ENCODE measurements at regions not wholly inside any gene's neighbourhood (a gene's known extent, or its start where the extent isn't known, plus 50 kb on each side); places are given as distances from the start of the nearest gene placed in this dataset.

DNA sequence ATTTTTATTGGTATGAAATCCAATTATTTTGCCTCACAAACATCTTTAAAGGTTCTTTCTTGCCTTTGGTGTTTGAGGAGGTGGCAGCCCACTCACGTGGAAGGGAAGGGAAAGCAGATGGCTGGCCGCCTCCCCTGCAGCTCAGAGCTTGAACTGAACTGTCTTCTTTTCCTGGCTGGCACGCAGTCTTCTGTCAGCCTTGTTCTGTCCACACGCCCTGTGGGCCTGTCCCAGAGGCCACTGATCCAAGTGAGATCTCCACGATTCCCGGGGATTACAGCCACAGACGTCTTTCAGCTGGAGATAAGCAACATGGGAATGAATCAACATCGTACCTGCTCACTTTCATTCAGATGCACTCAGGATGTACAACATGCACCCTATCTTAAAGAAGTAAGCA is 73.3 kb downstream of the TMEM18 start:
- TF ChIP-seq, protein P1, sequence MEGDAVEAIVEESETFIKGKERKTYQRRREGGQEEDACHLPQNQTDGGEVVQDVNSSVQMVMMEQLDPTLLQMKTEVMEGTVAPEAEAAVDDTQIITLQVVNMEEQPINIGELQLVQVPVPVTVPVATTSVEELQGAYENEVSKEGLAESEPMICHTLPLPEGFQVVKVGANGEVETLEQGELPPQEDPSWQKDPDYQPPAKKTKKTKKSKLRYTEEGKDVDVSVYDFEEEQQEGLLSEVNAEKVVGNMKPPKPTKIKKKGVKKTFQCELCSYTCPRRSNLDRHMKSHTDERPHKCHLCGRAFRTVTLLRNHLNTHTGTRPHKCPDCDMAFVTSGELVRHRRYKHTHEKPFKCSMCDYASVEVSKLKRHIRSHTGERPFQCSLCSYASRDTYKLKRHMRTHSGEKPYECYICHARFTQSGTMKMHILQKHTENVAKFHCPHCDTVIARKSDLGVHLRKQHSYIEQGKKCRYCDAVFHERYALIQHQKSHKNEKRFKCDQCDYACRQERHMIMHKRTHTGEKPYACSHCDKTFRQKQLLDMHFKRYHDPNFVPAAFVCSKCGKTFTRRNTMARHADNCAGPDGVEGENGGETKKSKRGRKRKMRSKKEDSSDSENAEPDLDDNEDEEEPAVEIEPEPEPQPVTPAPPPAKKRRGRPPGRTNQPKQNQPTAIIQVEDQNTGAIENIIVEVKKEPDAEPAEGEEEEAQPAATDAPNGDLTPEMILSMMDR (IDR thresholded peaks at IDR 0.05) = no peak
- no peak for TF ChIP-seq POLR2A (IDR thresholded peaks at IDR 0.05)
- 39 to 62% methylated on average over 8 of the region's 8 CpGs for WGBS, 2 donors
- peak in 1 of 2 donors; percentile 72 for DNase-seq (ENCODE audit: low spot score in 2 of 2)

DNA sequence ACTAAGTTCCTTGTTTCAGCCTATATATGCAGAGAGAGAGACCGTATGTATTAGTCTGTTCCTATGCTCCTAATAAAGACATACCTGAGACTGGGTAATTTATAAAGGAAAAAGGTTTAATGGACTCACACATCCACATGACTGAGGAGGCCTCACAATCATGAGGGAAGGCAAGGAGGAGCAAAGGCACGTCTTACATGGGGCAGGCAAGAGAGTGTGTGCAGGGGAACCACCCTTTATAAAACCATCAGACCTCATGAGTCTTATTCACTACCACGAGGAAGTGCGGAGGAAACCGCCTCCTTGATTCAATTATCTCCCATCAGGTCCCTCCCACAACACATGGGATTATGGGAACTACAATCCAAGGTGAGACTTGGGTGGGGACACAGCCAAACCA is 73.8 kb downstream of the TMEM18 start:
- 66 to 69% methylated on average over 5 of the region's 5 CpGs for WGBS, 2 donors
- intact Hi-C loops (cut with DNase I; ENCODE audit: low total_unique reads) = no loop called here
- DNase-seq (ENCODE audit: low spot score in 2 of 2) = no peak
- TF ChIP-seq, protein P1 (IDR thresholded peaks at IDR 0.05) = no peak
- TF ChIP-seq POLR2A (IDR thresholded peaks at IDR 0.05) = no peak
- no peak overlapping the region for H3K4me3 ChIP-seq (ENCODE audit: low read depth, poor library complexity, severe bottlenecking)

More for the DNA sequence above, 73.3 kb downstream of the TMEM18 start:
- no peak overlapping the region for H3K4me3 ChIP-seq (ENCODE audit: low read depth, poor library complexity, severe bottlenecking)
- intact Hi-C loops (cut with DNase I; ENCODE audit: low total_unique reads) = no loop called here

DNA sequence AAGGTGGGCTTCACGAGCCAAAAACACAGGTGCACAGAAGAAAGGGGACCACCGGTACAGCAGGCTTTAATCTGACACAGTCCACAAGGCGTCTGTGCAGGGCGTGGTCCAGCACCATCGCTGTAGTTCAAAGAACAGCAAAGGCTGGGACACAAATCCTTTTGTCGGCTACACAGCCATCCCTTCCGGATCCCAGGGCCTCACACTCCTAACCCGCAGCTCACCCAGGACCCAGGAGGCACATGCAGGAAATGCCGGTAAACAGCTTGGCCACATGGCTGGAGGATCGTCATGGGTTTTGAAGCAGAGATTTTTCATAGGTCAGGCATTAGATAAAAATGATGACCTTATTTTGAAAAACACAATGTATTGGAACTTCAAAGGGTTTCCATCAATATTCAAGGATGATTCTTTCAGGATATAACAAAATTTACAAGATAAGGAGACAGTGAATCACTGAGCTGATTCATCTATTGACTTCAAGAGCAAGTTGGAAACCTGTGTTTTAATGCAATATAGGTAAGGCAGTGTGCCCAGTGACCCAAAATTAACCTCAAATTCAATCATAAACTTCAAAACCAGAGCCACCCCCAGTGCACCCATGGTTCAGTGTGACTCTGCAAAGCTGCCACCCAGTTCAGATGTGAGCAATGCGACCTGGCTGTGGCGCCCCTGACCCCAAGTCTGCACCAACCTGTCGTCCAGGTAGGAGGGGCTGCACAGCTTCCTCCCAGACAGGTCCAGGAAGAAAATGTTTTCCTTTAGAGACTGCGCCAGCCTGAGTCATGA is 74.4 kb downstream of the TMEM18 start:
- no peak overlapping the region for H3K4me3 ChIP-seq (ENCODE audit: low read depth, poor library complexity, severe bottlenecking)
- DNase-seq (ENCODE audit: low spot score in 2 of 2) = peak in 1 of 2 donors; percentile 60
- intact Hi-C loops (cut with DNase I; ENCODE audit: low total_unique reads) = no loop called here
- WGBS, 2 donors = 66 to 83% methylated on average over 14 of the region's 14 CpGs
- TF ChIP-seq, protein P1 (IDR thresholded peaks at IDR 0.05) = no peak
- no peak for TF ChIP-seq POLR2A (IDR thresholded peaks at IDR 0.05)

DNA sequence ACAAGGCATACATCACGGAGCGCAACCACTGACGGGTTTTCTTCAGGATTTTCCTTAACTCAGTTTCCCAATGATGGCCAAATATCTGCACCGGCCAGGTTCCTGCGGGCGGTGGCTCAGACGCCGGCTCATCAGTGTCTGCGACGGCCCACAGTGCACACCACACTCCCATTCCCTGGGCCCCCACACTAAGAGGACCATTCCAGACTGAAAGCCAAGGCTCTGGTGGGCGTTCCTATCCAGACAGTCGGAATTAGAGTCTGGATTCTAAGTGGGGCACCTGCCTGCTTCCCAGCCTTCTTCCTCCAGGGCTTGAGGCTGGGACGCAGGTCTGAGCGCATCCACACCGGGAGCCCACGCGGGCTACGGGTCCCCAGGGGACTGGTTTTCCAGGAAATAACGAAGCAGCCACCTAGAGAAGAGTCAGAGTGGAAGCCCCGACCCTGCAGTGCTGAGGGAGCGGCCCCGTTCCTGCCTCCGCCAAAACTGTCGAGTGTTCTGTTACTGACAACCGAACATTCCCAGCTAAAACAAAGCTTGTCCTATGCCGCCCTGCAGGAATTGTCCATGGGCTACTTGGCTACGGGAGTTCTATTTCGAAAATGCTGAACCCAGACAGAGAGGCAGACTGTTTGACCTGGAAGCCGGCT is 75.3 kb downstream of the TMEM18 start:
- no peak for TF ChIP-seq POLR2A (IDR thresholded peaks at IDR 0.05)
- TF ChIP-seq, protein P1 (IDR thresholded peaks at IDR 0.05) = no peak
- intact Hi-C loops (cut with DNase I; ENCODE audit: low total_unique reads) = no loop called here
- DNase-seq (ENCODE audit: low spot score in 2 of 2) = peak in 1 of 2 donors; percentile 68
- H3K4me3 ChIP-seq (ENCODE audit: low read depth, poor library complexity, severe bottlenecking) = no peak overlapping the region
- WGBS, 2 donors = 74 to 81% methylated on average over 27 to 29 of the region's 29 CpGs

DNA sequence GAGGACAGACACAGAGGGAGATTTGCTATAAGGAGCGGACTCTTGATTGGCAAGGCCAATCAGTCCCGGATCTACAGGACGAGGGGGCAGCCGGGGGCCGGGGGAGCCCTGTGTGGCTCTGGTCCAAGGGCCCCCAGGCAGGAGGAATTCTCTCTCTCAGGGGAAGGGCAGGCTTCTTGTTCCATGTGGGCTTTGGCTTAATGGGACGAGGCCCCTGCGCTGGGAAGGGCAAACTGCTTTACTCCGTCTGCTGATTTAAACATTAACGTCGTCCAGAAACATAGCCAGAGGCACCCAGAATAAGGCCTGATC is 75.9 kb downstream of the TMEM18 start:
- peak in 1 of 2 donors; percentile 32 for DNase-seq (ENCODE audit: low spot score in 2 of 2)
- no peak overlapping the region for H3K4me3 ChIP-seq (ENCODE audit: low read depth, poor library complexity, severe bottlenecking)
- WGBS, 2 donors = 88 to 92% methylated on average over 10 of the region's 10 CpGs
- TF ChIP-seq, protein P1 (IDR thresholded peaks at IDR 0.05) = no peak
- TF ChIP-seq POLR2A (IDR thresholded peaks at IDR 0.05) = no peak
- intact Hi-C loops (cut with DNase I; ENCODE audit: low total_unique reads) = no loop called here
